ENCODE measurements at regions not wholly inside any gene's neighbourhood (a gene's known extent, or its start where the extent isn't known, plus 50 kb on each side); places are given as distances from the start of the nearest gene placed in this dataset.

GRCh38 chr6:22073516-22074198 is 223.2 kb downstream of the PRL start:
- H3K4me3 ChIP-seq, result no peak overlapping the region
- peak overlapping the region in 6 of 8 donors; percentile 0 to 53 (median 38) for H3K27ac ChIP-seq
- no peak for DNase-seq
- H3K9me3 ChIP-seq, result no peaks in the 10 kb centered on the region
- no peaks in the 10 kb centered on the region for H3K27me3 ChIP-seq (replicated peaks in 1 of 7)
- TF ChIP-seq POLR2A (IDR thresholded peaks at IDR 0.05) (no peak), POLR2AphosphoS5 (IDR thresholded peaks at IDR 0.05) (no peak), CTCF (IDR thresholded peaks at IDR 0.05 in 8 of 11, conservative IDR thresholded peaks at IDR 0.05 in 3 of 11) (no peak)
- no peaks in the 10 kb centered on the region for H3K36me3 ChIP-seq
- intact Hi-C loops (cut with DNase I; ENCODE audit: low total_unique reads), result no loop called here
- WGBS, 5 donors, result 57 to 79% (median 68%) methylated on average over 4 of the region's 4 CpGs
- H3K4me1 ChIP-seq, result peaks cover 0 to 24% (median 6%) of the 10 kb centered on the region in 6 donors

GRCh38 chr6:22078288-22078687 is 218.5 kb downstream of the PRL start:
- Histone ChIP-seq H3K36me3 (no peaks in the 10 kb centered on the region), H3K4me1 (peaks cover 0 to 6% (median 0%) of the 10 kb centered on the region in 6 donors), H3K27ac (no peak overlapping the region), H3K27me3 (replicated peaks in 1 of 7) (no peaks in the 10 kb centered on the region), H3K4me3 (no peak overlapping the region), H3K9me3 (no peaks in the 10 kb centered on the region)
- DNase-seq, result no peak
- WGBS, 5 donors, result 90 to 97% (median 93%) methylated on average over 1 of the region's 1 CpG
- intact Hi-C loops (cut with DNase I; ENCODE audit: low total_unique reads), result no loop called here
- TF ChIP-seq POLR2A (IDR thresholded peaks at IDR 0.05) (no peak), CTCF (IDR thresholded peaks at IDR 0.05 in 8 of 11, conservative IDR thresholded peaks at IDR 0.05 in 3 of 11) (no peak), POLR2AphosphoS5 (IDR thresholded peaks at IDR 0.05) (no peak)

- H3K4me3 ChIP-seq, result no peak overlapping the region
- peaks cover 0 to under 1% (median 0%) of the 10 kb centered on the region in 6 donors for H3K4me1 ChIP-seq
- H3K9me3 ChIP-seq, result no peaks in the 10 kb centered on the region
- 87 to 92% (median 91%) methylated on average over 8 of the region's 8 CpGs for WGBS, 5 donors
- intact Hi-C loops (cut with DNase I; ENCODE audit: low total_unique reads), result no loop called here
- no peak for DNase-seq
- H3K36me3 ChIP-seq, result no peaks in the 10 kb centered on the region
- H3K27me3 ChIP-seq (replicated peaks in 1 of 7), result no peaks in the 10 kb centered on the region
- TF ChIP-seq POLR2A (IDR thresholded peaks at IDR 0.05) (no peak), POLR2AphosphoS5 (IDR thresholded peaks at IDR 0.05) (no peak), CTCF (IDR thresholded peaks at IDR 0.05 in 8 of 11, conservative IDR thresholded peaks at IDR 0.05 in 3 of 11) (no peak)
- no peak overlapping the region for H3K27ac ChIP-seq
Observed at GRCh38 chr6:22078802-22079545, 217.9 kb downstream of the PRL start.

GRCh38 chr6:22079783-22080182 is 217.1 kb downstream of the PRL start:
- TF ChIP-seq POLR2AphosphoS5 (IDR thresholded peaks at IDR 0.05) (no peak), CTCF (IDR thresholded peaks at IDR 0.05 in 8 of 11, conservative IDR thresholded peaks at IDR 0.05 in 3 of 11) (no peak), POLR2A (IDR thresholded peaks at IDR 0.05) (no peak)
- Histone ChIP-seq H3K9me3 (peaks cover 0 to under 1% (median 0%) of the 10 kb centered on the region in 8 donors), H3K4me1 (no peaks in the 10 kb centered on the region), H3K36me3 (no peaks in the 10 kb centered on the region), H3K27me3 (replicated peaks in 1 of 7) (no peaks in the 10 kb centered on the region), H3K4me3 (no peak overlapping the region), H3K27ac (no peak overlapping the region)
- DNase-seq, result no peak
- intact Hi-C loops (cut with DNase I; ENCODE audit: low total_unique reads), result no loop called here
- WGBS, 5 donors, result 77 to 93% (median 89%) methylated on average over 5 of the region's 5 CpGs
